ENCODE measurements at regions not wholly inside any gene's neighbourhood (a gene's known extent, or its start where the extent isn't known, plus 50 kb on each side); places are given as distances from the start of the nearest gene placed in this dataset.
"Not testable (repeated sequence)": the region's sequence is repeated elsewhere in the genome, so short reads cannot be mapped to it uniquely, and the experiment has no call there.

- not testable (repeated sequence) for TF ChIP-seq CTCF (conservative IDR thresholded peaks at IDR 0.05 in 1 of 2, IDR thresholded peaks at IDR 0.05 in 1 of 2; ENCODE audit: low read depth in 1 of 2, low read length in 2 of 2); EZH2 (IDR thresholded peaks at IDR 0.05; ENCODE audit: low read length, missing control alignments)
Measured at GRCh38 chr9:7484014-7484413, 315.6 kb downstream of the DMAC1 start.

All from fibroblast of lung (primary cell).